T-helper 1 cell treated with Interleukin-12 subunit alpha and Interleukin-12 subunit beta and Interleukin-4 antibody, amounts not matched to agents 30 ng/mL and 1 ng/mL, for 36 hours (primary cell): ENCODE measurements at regions not wholly inside any gene's neighbourhood (a gene's known extent, or its start where the extent isn't known, plus 50 kb on each side); places are given as distances from the start of the nearest gene placed in this dataset.
"Not testable (repeated sequence)": the region's sequence is repeated elsewhere in the genome, so short reads cannot be mapped to it uniquely, and the experiment has no call there.

Experiments
- intact Hi-C: fragments of 100-400 bp; cut with micrococcal nuclease; formaldehyde crosslinking; loops from one replicate; pipeline ENCODE4 v1.15.1; 2024

- intact Hi-C loops: no loop called here
These were observed 346.6 kb upstream of the NCAM1 start for GRCh38 chr11:112614605-112615004.

DNA sequence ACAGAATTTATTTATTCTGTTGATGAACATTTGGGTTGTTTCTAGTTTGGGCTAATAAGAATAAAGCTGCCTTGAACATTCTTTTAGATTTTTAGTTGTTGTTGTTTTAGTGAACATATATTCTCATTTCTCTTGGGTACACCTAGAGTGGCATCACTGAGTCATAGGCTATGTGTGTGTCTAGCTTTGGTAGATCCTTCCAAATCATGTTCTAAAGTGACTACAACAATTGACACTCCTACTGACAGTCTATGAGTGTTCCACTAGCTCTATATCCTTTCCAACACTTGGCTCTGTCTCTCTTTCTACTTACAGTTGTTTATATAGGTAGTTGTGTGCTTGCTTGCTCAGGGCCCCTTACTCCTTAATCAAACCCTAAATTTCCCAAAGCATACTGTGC lies 346.0 kb upstream of the NCAM1 start:
- intact Hi-C loops: no loop called here

DNA sequence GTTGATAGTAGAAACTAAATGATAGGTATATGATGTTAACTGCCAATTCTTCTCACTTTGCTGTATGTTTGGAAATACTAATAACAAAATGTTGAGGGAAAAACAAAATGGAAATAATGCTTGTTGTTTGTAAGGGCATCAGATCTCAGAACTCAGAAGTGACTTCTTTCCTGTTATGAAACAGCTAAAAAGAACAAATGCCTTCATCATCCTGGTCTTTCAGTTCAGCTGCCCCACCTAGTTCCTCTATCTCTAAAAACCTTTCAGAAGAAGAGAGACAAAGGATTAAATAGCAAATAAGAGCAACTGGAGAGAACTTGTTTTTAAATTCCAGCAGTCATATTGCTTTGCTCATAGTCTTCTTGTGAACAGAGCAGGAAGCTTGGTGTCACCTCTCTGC lies 345.3 kb upstream of the NCAM1 start:
- intact Hi-C loops: no loop called here

DNA sequence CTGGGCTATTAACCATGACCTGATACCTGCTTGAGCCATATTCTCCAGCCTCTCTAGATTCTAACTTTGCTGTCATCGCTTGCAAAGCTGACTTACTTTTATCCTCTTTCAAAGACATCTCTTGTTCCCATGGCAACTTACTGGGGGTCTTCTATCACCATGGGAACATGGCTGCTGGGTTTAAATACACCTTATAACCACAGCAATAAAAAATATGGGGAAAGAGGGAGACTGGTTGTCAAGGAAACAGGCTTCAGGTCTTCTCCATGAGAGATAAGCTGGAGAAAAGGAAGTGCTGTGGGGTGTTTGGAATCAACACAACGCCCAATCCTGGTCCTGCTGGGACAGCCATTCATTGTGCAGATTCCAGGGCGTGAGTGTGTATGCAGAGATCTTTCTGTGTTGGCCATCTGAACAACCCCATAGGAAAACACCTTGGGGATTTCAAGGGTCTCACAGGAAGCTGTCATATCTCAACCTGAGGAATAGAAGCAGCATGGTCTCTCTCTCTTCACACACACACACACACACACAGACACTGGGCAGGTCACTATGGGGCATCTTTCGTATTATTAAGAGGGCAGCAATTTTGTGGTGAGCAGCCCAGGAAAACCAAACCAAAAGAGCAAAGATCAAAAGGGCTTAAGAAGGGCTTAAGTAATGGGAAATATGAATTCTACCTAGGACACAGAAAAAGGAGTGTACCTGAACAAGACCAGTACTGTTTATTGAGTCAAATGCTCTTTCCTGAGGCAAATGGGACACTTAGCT lies 344.7 kb upstream of the NCAM1 start:
- intact Hi-C loops: no loop called here

- intact Hi-C loops: no loop called here
These were observed 344.2 kb upstream of the NCAM1 start for GRCh38 chr11:112617098-112617425.

GRCh38 chr11:112617977-112618826 lies 343.0 kb upstream of the NCAM1 start:
- intact Hi-C loops: no loop called here

DNA sequence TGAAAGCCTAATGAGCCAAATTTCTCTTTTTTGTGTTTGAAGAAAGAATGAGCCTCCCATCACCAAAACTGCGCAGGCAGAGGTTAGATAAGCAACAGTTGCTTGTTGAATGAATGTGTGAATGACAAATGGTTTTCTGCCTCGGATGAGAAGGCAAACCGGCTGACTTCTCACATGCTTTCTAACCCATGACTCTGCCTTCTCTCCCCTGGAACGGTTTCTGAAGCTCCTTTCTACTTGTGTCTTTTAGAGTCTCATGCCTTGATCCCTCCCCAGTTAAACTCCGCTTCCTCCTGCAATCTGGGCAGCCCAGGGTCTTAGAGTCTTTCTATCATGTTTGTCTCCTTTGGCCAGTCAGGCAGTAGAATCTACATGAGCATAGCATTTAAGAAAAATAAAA lies 342.1 kb upstream of the NCAM1 start:
- intact Hi-C loops: no loop called here

GRCh38 chr11:112620621-112621394 lies 340.4 kb upstream of the NCAM1 start:
- intact Hi-C loops: no loop called here

- intact Hi-C loops: no loop called here
These were observed 338.2 kb upstream of the NCAM1 start for GRCh38 chr11:112623057-112623456.

DNA sequence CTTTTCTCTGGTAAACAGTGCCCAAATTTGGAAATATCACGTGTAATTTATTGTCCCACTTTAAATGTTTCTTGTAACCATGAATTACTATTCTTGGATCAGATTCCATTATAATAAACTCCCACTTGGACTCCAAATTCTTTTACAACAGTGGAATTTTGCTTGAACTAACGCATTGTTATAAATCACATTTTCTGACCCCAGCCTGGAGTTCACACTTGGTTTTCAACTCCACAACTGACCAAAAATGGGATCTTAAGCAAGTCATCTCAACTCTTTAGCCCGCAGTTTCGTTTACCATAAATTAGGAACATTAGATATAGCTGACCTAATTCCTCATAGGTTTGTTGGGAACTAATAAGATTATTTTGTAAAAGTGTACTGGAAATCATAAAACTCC lies 336.8 kb upstream of the NCAM1 start:
- intact Hi-C loops: no loop called here

- intact Hi-C loops: not testable (repeated sequence)
These were observed 336.2 kb upstream of the NCAM1 start for GRCh38 chr11:112624971-112625370.

DNA sequence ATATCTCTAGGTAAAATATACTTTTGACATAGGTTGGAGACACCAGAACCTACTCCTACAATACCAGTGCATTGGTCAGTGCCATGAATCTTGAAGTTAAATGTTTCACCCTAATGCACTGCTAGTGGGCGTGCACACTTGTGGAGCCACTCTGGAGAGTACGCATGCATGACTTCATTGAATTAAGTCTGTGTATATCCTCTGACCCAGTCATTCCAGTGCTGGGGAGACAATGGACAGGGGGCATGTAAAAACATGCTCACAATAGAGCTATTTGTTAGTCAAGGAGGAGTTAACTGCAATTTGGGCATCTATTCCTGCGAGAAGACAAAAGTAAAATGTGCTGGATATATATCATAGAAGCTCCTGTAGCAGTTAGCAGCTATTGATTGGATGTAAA lies 335.4 kb upstream of the NCAM1 start:
- intact Hi-C loops: no loop called here

DNA sequence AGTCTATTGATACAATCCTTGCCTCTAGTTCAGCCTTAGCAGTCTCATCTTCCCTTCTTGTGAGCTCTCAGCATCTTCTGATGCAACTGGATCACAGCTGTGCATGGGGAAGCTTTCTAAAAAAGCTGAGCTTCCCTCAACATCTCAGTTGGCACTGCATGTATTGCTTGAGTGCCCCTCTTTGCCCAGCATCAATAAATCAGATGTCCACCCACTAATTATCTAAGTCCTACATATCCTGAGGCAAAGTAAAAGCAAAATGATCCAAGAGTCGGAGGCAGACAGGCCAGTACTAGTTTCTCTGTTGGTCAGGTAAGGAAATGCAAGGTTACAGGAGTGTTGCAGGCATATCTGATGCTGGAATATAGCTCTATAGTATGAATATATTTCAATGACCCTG lies 334.5 kb upstream of the NCAM1 start:
- intact Hi-C loops: no loop called here

GRCh38 chr11:112627588-112628045 lies 333.6 kb upstream of the NCAM1 start:
- intact Hi-C loops: no loop called here

DNA sequence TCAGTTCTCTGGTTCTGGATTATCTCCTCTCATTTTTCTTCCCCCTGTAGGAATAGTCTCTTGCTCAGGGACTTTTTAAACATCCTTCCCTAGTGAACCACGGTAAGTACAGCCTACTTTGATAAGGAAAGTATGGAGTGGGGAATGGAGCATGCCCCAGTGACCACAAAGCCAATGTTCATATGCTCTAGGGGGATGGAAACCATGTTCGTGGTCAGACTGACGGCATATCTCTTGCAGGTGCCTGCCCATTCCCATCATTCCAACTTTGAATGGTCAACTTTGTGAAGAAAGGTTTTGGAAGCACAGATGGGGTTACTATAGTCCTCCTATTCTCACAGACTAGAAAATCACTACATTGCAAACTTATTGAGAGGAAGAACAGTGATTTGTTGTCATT lies 332.5 kb upstream of the NCAM1 start:
- intact Hi-C loops: no loop called here

GRCh38 chr11:112630496-112630895 lies 330.7 kb upstream of the NCAM1 start:
- intact Hi-C loops: no loop called here

DNA sequence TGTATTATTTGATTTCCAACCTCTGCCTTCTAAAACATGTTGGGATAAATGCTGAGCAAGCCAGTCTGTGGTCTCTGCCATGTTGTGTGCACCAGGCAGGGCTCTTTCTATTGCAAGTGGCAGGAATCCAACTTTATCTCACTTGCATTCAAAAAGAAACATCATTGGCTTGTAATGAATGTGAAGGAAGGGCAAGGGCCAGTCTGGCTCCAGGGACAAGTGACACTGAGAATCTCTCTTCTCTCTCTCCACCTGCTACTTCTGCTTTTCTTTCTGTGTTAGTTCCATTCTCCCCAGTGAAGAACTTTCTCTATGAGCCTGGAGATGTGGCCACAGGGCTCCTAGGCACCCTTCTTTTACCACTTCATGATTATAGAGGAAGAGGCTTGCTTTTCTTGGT lies 329.9 kb upstream of the NCAM1 start:
- intact Hi-C loops: no loop called here

- intact Hi-C loops: no loop called here
These were observed 328.2 kb upstream of the NCAM1 start for GRCh38 chr11:112632866-112633505.

GRCh38 chr11:112634551-112634950 lies 326.7 kb upstream of the NCAM1 start:
- intact Hi-C loops: no loop called here

GRCh38 chr11:112634995-112635737 lies 326.1 kb upstream of the NCAM1 start:
- intact Hi-C loops: no loop called here

DNA sequence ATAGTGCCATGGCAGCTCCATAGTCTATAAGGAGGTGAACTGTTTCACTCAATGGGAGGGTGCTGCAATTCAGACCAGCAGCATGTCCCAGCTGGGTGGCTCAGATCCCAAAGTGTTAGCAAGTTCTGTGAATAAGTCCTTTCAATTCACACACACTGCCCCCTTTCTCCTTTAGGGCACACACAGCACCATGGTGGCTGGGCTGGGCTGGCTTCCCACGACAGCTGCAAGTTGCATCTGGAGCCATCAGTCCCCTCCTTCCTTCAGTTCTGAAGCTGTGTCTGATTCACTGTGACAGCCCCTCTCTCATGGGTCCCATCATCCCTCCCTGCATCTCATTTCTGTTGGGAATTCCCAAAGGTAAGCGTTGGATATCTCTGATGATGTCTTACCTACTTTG lies 324.1 kb upstream of the NCAM1 start:
- intact Hi-C loops: no loop called here
